ENCODE measurements at regions not wholly inside any gene's neighbourhood (a gene's known extent, or its start where the extent isn't known, plus 50 kb on each side); places are given as distances from the start of the nearest gene placed in this dataset.

GRCh38 chr1:4964634-4965345 is 310.4 kb downstream of the AJAP1 start:
- 77 to 82% methylated on average over 9 to 13 of the region's 13 CpGs for WGBS, 2 experiments
- Histone ChIP-seq H3K4me1 (ENCODE audit: control insufficient read depth, insufficient read depth, low read length) (no peaks in the 10 kb centered on the region), H3K36me3 (ENCODE audit: control insufficient read depth, insufficient read depth, low read length) (no peaks in the 10 kb centered on the region), H3K27ac (ENCODE audit: insufficient read depth, low read depth, low read length, poor library complexity, severe bottlenecking) (no peak overlapping the region), H3K27me3 (ENCODE audit: control insufficient read depth, insufficient read depth, low read length, poor library complexity, severe bottlenecking) (peaks cover 5% of the 10 kb centered on the region), H3K9me3 (ENCODE audit: control insufficient read depth, low read length) (no peaks in the 10 kb centered on the region), H3K4me3 (ENCODE audit: insufficient read depth, low read depth, low read length) (no peak overlapping the region)

- Histone ChIP-seq H3K27me3 (ENCODE audit: control insufficient read depth, insufficient read depth, low read length, poor library complexity, severe bottlenecking) (peaks cover 5% of the 10 kb centered on the region), H3K27ac (ENCODE audit: insufficient read depth, low read depth, low read length, poor library complexity, severe bottlenecking) (no peak overlapping the region), H3K36me3 (ENCODE audit: control insufficient read depth, insufficient read depth, low read length) (no peaks in the 10 kb centered on the region), H3K4me1 (ENCODE audit: control insufficient read depth, insufficient read depth, low read length) (no peaks in the 10 kb centered on the region), H3K4me3 (ENCODE audit: insufficient read depth, low read depth, low read length) (no peak overlapping the region), H3K9me3 (ENCODE audit: control insufficient read depth, low read length) (no peaks in the 10 kb centered on the region)
- whole genome bisulfite sequencing, 2 experiments: 93 to 96% methylated on average over 8 of the region's 8 CpGs
Observed at GRCh38 chr1:4963251-4963650, 308.8 kb downstream of the AJAP1 start.

GRCh38 chr1:4962836-4963235 is 308.4 kb downstream of the AJAP1 start:
- H3K4me3 ChIP-seq (ENCODE audit: insufficient read depth, low read depth, low read length): no peak overlapping the region
- 90 to 96% methylated on average over 10 of the region's 10 CpGs for WGBS, 2 experiments
- no peaks in the 10 kb centered on the region for H3K36me3 ChIP-seq (ENCODE audit: control insufficient read depth, insufficient read depth, low read length)
- H3K27me3 ChIP-seq (ENCODE audit: control insufficient read depth, insufficient read depth, low read length, poor library complexity, severe bottlenecking): peaks cover 5% of the 10 kb centered on the region
- H3K27ac ChIP-seq (ENCODE audit: insufficient read depth, low read depth, low read length, poor library complexity, severe bottlenecking): no peak overlapping the region
- H3K9me3 ChIP-seq (ENCODE audit: control insufficient read depth, low read length): no peaks in the 10 kb centered on the region
- H3K4me1 ChIP-seq (ENCODE audit: control insufficient read depth, insufficient read depth, low read length): no peaks in the 10 kb centered on the region

- no peaks in the 10 kb centered on the region for H3K36me3 ChIP-seq (ENCODE audit: control insufficient read depth, insufficient read depth, low read length)
- no peak overlapping the region for H3K27ac ChIP-seq (ENCODE audit: insufficient read depth, low read depth, low read length, poor library complexity, severe bottlenecking)
- WGBS, 2 experiments: 91 to 95% methylated on average over 8 of the region's 8 CpGs
- H3K4me3 ChIP-seq (ENCODE audit: insufficient read depth, low read depth, low read length): no peak overlapping the region
- H3K27me3 ChIP-seq (ENCODE audit: control insufficient read depth, insufficient read depth, low read length, poor library complexity, severe bottlenecking): peaks cover 5% of the 10 kb centered on the region
- no peaks in the 10 kb centered on the region for H3K4me1 ChIP-seq (ENCODE audit: control insufficient read depth, insufficient read depth, low read length)
- no peaks in the 10 kb centered on the region for H3K9me3 ChIP-seq (ENCODE audit: control insufficient read depth, low read length)
Observed at GRCh38 chr1:4961935-4962645, 307.7 kb downstream of the AJAP1 start.

- Histone ChIP-seq H3K27ac (ENCODE audit: insufficient read depth, low read depth, low read length, poor library complexity, severe bottlenecking) (no peak overlapping the region), H3K36me3 (ENCODE audit: control insufficient read depth, insufficient read depth, low read length) (no peaks in the 10 kb centered on the region), H3K4me3 (ENCODE audit: insufficient read depth, low read depth, low read length) (no peak overlapping the region), H3K9me3 (ENCODE audit: control insufficient read depth, low read length) (no peaks in the 10 kb centered on the region), H3K4me1 (ENCODE audit: control insufficient read depth, insufficient read depth, low read length) (no peaks in the 10 kb centered on the region), H3K27me3 (ENCODE audit: control insufficient read depth, insufficient read depth, low read length, poor library complexity, severe bottlenecking) (no peaks in the 10 kb centered on the region)
- WGBS, 2 experiments: 83 to 84% methylated on average over 16 of the region's 16 CpGs
Observed at GRCh38 chr1:4960782-4961475, 306.5 kb downstream of the AJAP1 start.

- H3K27ac ChIP-seq (ENCODE audit: insufficient read depth, low read depth, low read length, poor library complexity, severe bottlenecking): no peak overlapping the region
- H3K4me1 ChIP-seq (ENCODE audit: control insufficient read depth, insufficient read depth, low read length): no peaks in the 10 kb centered on the region
- H3K27me3 ChIP-seq (ENCODE audit: control insufficient read depth, insufficient read depth, low read length, poor library complexity, severe bottlenecking): no peaks in the 10 kb centered on the region
- 93 to 94% methylated on average over 9 of the region's 9 CpGs for WGBS, 2 experiments
- H3K9me3 ChIP-seq (ENCODE audit: control insufficient read depth, low read length): no peaks in the 10 kb centered on the region
- no peak overlapping the region for H3K4me3 ChIP-seq (ENCODE audit: insufficient read depth, low read depth, low read length)
- no peaks in the 10 kb centered on the region for H3K36me3 ChIP-seq (ENCODE audit: control insufficient read depth, insufficient read depth, low read length)
Observed at GRCh38 chr1:4960336-4960735, 305.9 kb downstream of the AJAP1 start.

GRCh38 chr1:4959216-4959615 is 304.8 kb downstream of the AJAP1 start:
- H3K9me3 ChIP-seq (ENCODE audit: control insufficient read depth, low read length): no peaks in the 10 kb centered on the region
- H3K36me3 ChIP-seq (ENCODE audit: control insufficient read depth, insufficient read depth, low read length): no peaks in the 10 kb centered on the region
- WGBS, 2 experiments: 88 to 89% methylated on average over 6 of the region's 6 CpGs
- H3K27ac ChIP-seq (ENCODE audit: insufficient read depth, low read depth, low read length, poor library complexity, severe bottlenecking): no peak overlapping the region
- H3K27me3 ChIP-seq (ENCODE audit: control insufficient read depth, insufficient read depth, low read length, poor library complexity, severe bottlenecking): no peaks in the 10 kb centered on the region
- no peak overlapping the region for H3K4me3 ChIP-seq (ENCODE audit: insufficient read depth, low read depth, low read length)
- H3K4me1 ChIP-seq (ENCODE audit: control insufficient read depth, insufficient read depth, low read length): no peaks in the 10 kb centered on the region

GRCh38 chr1:4957027-4957426 is 302.6 kb downstream of the AJAP1 start:
- H3K36me3 ChIP-seq (ENCODE audit: control insufficient read depth, insufficient read depth, low read length): no peaks in the 10 kb centered on the region
- H3K4me3 ChIP-seq (ENCODE audit: insufficient read depth, low read depth, low read length): no peak overlapping the region
- H3K4me1 ChIP-seq (ENCODE audit: control insufficient read depth, insufficient read depth, low read length): no peaks in the 10 kb centered on the region
- 91 to 96% methylated on average over 3 to 4 of the region's 4 CpGs for WGBS, 2 experiments
- H3K9me3 ChIP-seq (ENCODE audit: control insufficient read depth, low read length): no peaks in the 10 kb centered on the region
- no peaks in the 10 kb centered on the region for H3K27me3 ChIP-seq (ENCODE audit: control insufficient read depth, insufficient read depth, low read length, poor library complexity, severe bottlenecking)
- H3K27ac ChIP-seq (ENCODE audit: insufficient read depth, low read depth, low read length, poor library complexity, severe bottlenecking): no peak overlapping the region

GRCh38 chr1:4954392-4954791 is 300.0 kb downstream of the AJAP1 start:
- Histone ChIP-seq H3K4me3 (ENCODE audit: insufficient read depth, low read depth, low read length) (no peak overlapping the region), H3K4me1 (ENCODE audit: control insufficient read depth, insufficient read depth, low read length) (no peaks in the 10 kb centered on the region), H3K9me3 (ENCODE audit: control insufficient read depth, low read length) (no peaks in the 10 kb centered on the region), H3K27ac (ENCODE audit: insufficient read depth, low read depth, low read length, poor library complexity, severe bottlenecking) (no peak overlapping the region), H3K27me3 (ENCODE audit: control insufficient read depth, insufficient read depth, low read length, poor library complexity, severe bottlenecking) (no peaks in the 10 kb centered on the region), H3K36me3 (ENCODE audit: control insufficient read depth, insufficient read depth, low read length) (no peaks in the 10 kb centered on the region)

- Histone ChIP-seq H3K4me3 (ENCODE audit: insufficient read depth, low read depth, low read length) (no peak overlapping the region), H3K27ac (ENCODE audit: insufficient read depth, low read depth, low read length, poor library complexity, severe bottlenecking) (no peak overlapping the region), H3K9me3 (ENCODE audit: control insufficient read depth, low read length) (peaks cover under 1% of the 10 kb centered on the region), H3K36me3 (ENCODE audit: control insufficient read depth, insufficient read depth, low read length) (no peaks in the 10 kb centered on the region), H3K27me3 (ENCODE audit: control insufficient read depth, insufficient read depth, low read length, poor library complexity, severe bottlenecking) (no peaks in the 10 kb centered on the region), H3K4me1 (ENCODE audit: control insufficient read depth, insufficient read depth, low read length) (no peaks in the 10 kb centered on the region)
- WGBS, 2 experiments: 95% methylated on average over 8 of the region's 8 CpGs
Observed at GRCh38 chr1:4951601-4952000, 297.2 kb downstream of the AJAP1 start.

Measured in ectodermal cell (in vitro differentiated cells).